ENCODE measurements at regions not wholly inside any gene's neighbourhood (a gene's known extent, or its start where the extent isn't known, plus 50 kb on each side); places are given as distances from the start of the nearest gene placed in this dataset.

DNA sequence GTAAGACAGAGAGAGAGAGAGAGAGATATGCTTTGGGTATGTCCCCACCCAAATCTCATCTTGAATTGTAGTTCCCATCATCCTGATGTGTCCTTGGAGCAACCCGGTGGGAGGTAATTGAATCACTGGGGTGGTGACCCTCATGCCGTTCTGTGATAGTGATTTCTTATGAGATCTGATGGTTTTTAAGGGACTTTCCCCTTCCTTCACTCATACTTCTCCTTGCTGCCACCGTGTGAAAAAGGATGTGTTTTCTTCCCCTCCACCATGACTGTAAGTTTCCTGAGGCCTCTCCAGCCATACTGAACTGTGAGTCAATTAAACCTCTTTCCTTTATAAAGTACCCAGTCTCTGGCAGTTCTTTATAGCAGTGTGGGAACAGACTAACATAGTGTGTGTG, 60.3 kb downstream of the EOMES start:
- Histone ChIP-seq H3K4me1 (ENCODE audit: control insufficient read depth, insufficient read depth, low read length) (0 out of 2 replicates have a peak, but pooled peaks cover 3% of the 10 kb centered on the region), H3K27ac (ENCODE audit: low read length) (no peak overlapping the region; the same call in 1 of the 2 replicates), H3K27me3 (ENCODE audit: control insufficient read depth, insufficient read depth, low read length) (no peaks in the 10 kb centered on the region), H3K9me3 (ENCODE audit: control insufficient read depth, insufficient read depth, low read depth, low read length) (no peaks in the 10 kb centered on the region), H3K36me3 (ENCODE audit: control insufficient read depth, insufficient read depth, low read length) (no peaks in the 10 kb centered on the region), H3K4me3 (ENCODE audit: low read depth in 2 of 2, low read length in 2 of 2) (no peak overlapping the region)
- ChIA-PET CTCF (no interaction called here), POLR2A (no interaction called here)
- intact Hi-C loops (cut with micrococcal nuclease; ENCODE audit: unreplicated experiment) (no loop called here), in situ Hi-C loops (cut with HindIII; ENCODE audit: low pct_unique_long_range_greater_than_20kb, low sequenced_read_pairs) (no loop called here)
- no peak for TF ChIP-seq TCF7L2 (IDR thresholded peaks at IDR 0.05; ENCODE audit: low read depth, low read length)
- TF ChIP-seq, protein P1, sequence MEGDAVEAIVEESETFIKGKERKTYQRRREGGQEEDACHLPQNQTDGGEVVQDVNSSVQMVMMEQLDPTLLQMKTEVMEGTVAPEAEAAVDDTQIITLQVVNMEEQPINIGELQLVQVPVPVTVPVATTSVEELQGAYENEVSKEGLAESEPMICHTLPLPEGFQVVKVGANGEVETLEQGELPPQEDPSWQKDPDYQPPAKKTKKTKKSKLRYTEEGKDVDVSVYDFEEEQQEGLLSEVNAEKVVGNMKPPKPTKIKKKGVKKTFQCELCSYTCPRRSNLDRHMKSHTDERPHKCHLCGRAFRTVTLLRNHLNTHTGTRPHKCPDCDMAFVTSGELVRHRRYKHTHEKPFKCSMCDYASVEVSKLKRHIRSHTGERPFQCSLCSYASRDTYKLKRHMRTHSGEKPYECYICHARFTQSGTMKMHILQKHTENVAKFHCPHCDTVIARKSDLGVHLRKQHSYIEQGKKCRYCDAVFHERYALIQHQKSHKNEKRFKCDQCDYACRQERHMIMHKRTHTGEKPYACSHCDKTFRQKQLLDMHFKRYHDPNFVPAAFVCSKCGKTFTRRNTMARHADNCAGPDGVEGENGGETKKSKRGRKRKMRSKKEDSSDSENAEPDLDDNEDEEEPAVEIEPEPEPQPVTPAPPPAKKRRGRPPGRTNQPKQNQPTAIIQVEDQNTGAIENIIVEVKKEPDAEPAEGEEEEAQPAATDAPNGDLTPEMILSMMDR (IDR thresholded peaks at IDR 0.05) = no peak
- no peak for TF ChIP-seq SIN3A (IDR thresholded peaks at IDR 0.05; ENCODE audit: borderline replicate concordance, insufficient read depth, low read depth, low read length)
- TF ChIP-seq POLR2AphosphoS5 (IDR thresholded peaks at IDR 0.05; ENCODE audit: low read depth, low read length) = no peak
- TF ChIP-seq, protein P2, sequence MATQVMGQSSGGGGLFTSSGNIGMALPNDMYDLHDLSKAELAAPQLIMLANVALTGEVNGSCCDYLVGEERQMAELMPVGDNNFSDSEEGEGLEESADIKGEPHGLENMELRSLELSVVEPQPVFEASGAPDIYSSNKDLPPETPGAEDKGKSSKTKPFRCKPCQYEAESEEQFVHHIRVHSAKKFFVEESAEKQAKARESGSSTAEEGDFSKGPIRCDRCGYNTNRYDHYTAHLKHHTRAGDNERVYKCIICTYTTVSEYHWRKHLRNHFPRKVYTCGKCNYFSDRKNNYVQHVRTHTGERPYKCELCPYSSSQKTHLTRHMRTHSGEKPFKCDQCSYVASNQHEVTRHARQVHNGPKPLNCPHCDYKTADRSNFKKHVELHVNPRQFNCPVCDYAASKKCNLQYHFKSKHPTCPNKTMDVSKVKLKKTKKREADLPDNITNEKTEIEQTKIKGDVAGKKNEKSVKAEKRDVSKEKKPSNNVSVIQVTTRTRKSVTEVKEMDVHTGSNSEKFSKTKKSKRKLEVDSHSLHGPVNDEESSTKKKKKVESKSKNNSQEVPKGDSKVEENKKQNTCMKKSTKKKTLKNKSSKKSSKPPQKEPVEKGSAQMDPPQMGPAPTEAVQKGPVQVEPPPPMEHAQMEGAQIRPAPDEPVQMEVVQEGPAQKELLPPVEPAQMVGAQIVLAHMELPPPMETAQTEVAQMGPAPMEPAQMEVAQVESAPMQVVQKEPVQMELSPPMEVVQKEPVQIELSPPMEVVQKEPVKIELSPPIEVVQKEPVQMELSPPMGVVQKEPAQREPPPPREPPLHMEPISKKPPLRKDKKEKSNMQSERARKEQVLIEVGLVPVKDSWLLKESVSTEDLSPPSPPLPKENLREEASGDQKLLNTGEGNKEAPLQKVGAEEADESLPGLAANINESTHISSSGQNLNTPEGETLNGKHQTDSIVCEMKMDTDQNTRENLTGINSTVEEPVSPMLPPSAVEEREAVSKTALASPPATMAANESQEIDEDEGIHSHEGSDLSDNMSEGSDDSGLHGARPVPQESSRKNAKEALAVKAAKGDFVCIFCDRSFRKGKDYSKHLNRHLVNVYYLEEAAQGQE (IDR thresholded peaks at IDR 0.05; ENCODE audit: insufficient read depth in 1 of 2, low read depth in 2 of 2, low read length in 1 of 2) = no peak
- no TSS peak for BruUV-seq (replicated peaks)
- ATAC-seq (no peak), DNase-seq (ENCODE audit: low read depth, low spot score) (no peak)

DNA sequence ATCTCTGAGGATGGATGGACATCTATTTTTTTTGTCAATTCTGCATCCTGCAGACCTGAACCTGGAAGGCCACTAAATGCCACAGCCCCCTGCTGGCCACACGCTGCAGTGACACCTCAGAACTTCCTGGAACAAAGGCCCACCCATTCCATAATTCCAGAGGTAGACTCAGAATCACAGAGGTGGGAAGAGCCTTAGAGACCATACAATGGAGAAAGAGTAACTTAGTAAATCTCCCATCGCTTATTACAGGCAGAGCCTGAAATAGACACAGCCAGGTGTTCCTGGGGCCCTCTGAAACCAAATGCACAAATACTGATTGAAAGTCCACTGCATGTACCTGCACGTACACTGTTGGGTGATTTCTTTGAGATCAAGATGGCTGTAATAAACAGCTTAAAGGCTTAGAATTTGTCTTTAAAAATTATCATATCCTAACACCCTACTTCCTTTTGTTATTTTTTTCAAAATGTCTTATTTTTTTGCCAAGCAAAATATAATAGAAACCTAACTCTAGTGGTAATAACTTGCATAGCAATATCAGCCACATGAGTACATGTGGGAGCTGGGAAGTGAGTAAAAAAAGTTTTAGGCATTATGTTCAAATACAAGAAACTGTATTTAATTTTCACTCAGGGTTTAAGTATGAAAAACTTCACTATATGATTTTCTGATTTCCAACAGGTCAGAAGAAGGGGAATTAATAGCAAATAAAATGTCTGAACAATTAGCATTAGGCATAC, 62.7 kb downstream of the EOMES start:
- Histone ChIP-seq H3K4me1 (ENCODE audit: control insufficient read depth, insufficient read depth, low read length) (no peaks in the 10 kb centered on the region), H3K27ac (ENCODE audit: low read length) (no peak overlapping the region; the same call in 1 of the 2 replicates), H3K9me3 (ENCODE audit: control insufficient read depth, insufficient read depth, low read depth, low read length) (no peaks in the 10 kb centered on the region), H3K27me3 (ENCODE audit: control insufficient read depth, insufficient read depth, low read length) (no peaks in the 10 kb centered on the region), H3K4me3 (ENCODE audit: low read depth in 2 of 2, low read length in 2 of 2) (no peak overlapping the region), H3K36me3 (ENCODE audit: control insufficient read depth, insufficient read depth, low read length) (no peaks in the 10 kb centered on the region)
- CTCF ChIA-PET = no interaction called here
- ATAC-seq (peak; percentile 85), DNase-seq (ENCODE audit: low read depth, low spot score) (no peak)
- BruUV-seq (replicated peaks) = no TSS peak
- in situ Hi-C loops (cut with HindIII; ENCODE audit: low pct_unique_long_range_greater_than_20kb, low sequenced_read_pairs) = no loop called here
- TF ChIP-seq SIN3A (IDR thresholded peaks at IDR 0.05; ENCODE audit: borderline replicate concordance, insufficient read depth, low read depth, low read length) = no peak
- TF ChIP-seq, protein P1 (IDR thresholded peaks at IDR 0.05) = peak; percentile 80
- POLR2A ChIA-PET = interaction anchor here (0.5 kb wide), 1 partner anchor 163 kb away, joined by 5 read pairs; no protein-coding TSS in a partner anchor
- intact Hi-C loops (cut with micrococcal nuclease; ENCODE audit: unreplicated experiment) = no loop called here

Measured in Panc1 (cell line).